ENCODE measurements at regions not wholly inside any gene's neighbourhood (a gene's known extent, or its start where the extent isn't known, plus 50 kb on each side); places are given as distances from the start of the nearest gene placed in this dataset.

DNA sequence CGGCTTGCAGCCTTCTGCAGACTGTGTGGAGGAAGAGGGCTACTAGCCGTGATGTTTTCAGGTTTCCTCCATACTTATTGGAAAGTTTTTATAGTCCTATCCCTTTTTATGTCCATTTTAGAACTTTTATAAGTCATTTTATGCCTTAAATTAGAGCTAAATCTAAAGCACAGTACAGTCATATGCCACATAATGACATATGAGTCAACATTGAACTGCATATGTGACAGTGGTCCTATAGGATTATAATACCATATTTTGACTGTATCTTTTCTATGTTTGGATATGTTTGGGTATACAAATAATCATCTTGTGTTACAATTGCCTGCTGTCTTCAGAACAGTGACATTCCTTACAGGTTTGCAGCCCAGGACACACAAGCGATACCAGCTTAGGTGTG is 200.2 kb downstream of the SPRY1 start (continued):
- TF ChIP-seq, protein P1, sequence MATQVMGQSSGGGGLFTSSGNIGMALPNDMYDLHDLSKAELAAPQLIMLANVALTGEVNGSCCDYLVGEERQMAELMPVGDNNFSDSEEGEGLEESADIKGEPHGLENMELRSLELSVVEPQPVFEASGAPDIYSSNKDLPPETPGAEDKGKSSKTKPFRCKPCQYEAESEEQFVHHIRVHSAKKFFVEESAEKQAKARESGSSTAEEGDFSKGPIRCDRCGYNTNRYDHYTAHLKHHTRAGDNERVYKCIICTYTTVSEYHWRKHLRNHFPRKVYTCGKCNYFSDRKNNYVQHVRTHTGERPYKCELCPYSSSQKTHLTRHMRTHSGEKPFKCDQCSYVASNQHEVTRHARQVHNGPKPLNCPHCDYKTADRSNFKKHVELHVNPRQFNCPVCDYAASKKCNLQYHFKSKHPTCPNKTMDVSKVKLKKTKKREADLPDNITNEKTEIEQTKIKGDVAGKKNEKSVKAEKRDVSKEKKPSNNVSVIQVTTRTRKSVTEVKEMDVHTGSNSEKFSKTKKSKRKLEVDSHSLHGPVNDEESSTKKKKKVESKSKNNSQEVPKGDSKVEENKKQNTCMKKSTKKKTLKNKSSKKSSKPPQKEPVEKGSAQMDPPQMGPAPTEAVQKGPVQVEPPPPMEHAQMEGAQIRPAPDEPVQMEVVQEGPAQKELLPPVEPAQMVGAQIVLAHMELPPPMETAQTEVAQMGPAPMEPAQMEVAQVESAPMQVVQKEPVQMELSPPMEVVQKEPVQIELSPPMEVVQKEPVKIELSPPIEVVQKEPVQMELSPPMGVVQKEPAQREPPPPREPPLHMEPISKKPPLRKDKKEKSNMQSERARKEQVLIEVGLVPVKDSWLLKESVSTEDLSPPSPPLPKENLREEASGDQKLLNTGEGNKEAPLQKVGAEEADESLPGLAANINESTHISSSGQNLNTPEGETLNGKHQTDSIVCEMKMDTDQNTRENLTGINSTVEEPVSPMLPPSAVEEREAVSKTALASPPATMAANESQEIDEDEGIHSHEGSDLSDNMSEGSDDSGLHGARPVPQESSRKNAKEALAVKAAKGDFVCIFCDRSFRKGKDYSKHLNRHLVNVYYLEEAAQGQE (IDR thresholded peaks at IDR 0.05; ENCODE audit: low read depth, low read length): no peak
- no peak for TF ChIP-seq RFX5 (IDR thresholded peaks at IDR 0.05; ENCODE audit: low read length)

DNA sequence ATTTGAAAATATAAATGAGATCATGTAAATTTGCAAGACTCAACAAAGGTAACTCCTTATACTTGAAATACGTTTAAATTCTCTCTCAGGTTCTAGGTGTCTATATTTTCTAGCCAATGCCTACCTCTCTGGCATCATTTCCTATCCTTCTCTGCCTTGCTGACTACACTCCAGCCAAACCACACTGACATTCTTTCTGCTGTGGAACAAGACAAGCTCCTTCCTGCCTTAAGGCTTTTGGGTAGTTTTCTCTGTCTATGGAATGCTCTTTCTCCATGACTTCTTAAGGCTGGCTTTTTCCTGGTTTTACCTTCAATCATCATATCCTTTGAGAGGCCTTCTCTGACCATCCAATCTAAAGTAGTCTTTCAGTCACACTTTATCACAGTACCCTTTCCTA is 201.0 kb downstream of the SPRY1 start:
- no peak overlapping the region for H3K4me3 ChIP-seq (ENCODE audit: low read depth in 2 of 2, low read length in 1 of 2)
- H3K9me3 ChIP-seq: no peaks in the 10 kb centered on the region
- 41% methylated on average over 1 of the region's 1 CpG for WGBS (ENCODE audit: low lambda C conversion rate)
- peaks cover 6 to 10% of the 10 kb centered on the region in 2 experiments; a peak in 3 of 4 replicates for H3K4me1 ChIP-seq (ENCODE audit: control insufficient read depth in 1 of 2, insufficient read depth in 2 of 2, low read depth in 1 of 2, low read length in 1 of 2)
- H4K20me1 ChIP-seq (ENCODE audit: insufficient read depth): no peaks in the 10 kb centered on the region
- H3K79me2 ChIP-seq (ENCODE audit: insufficient read depth): no peaks in the 10 kb centered on the region
- TF ChIP-seq RCOR1 (IDR thresholded peaks at IDR 0.05; ENCODE audit: low read length) (no peak), GABPA (IDR thresholded peaks at IDR 0.05; ENCODE audit: low read depth) (no peak), TAF1 (IDR thresholded peaks at IDR 0.05; ENCODE audit: borderline replicate concordance, low read depth, low read length) (no peak), MXI1 (IDR thresholded peaks at IDR 0.05; ENCODE audit: low read depth, low read length) (no peak), JUND (IDR thresholded peaks at IDR 0.05) (no peak)
- TF ChIP-seq, protein P2, sequence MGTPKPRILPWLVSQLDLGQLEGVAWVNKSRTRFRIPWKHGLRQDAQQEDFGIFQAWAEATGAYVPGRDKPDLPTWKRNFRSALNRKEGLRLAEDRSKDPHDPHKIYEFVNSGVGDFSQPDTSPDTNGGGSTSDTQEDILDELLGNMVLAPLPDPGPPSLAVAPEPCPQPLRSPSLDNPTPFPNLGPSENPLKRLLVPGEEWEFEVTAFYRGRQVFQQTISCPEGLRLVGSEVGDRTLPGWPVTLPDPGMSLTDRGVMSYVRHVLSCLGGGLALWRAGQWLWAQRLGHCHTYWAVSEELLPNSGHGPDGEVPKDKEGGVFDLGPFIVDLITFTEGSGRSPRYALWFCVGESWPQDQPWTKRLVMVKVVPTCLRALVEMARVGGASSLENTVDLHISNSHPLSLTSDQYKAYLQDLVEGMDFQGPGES (IDR thresholded peaks at IDR 0.05; ENCODE audit: low read depth, low read length): no peak
- TF ChIP-seq, protein P3, sequence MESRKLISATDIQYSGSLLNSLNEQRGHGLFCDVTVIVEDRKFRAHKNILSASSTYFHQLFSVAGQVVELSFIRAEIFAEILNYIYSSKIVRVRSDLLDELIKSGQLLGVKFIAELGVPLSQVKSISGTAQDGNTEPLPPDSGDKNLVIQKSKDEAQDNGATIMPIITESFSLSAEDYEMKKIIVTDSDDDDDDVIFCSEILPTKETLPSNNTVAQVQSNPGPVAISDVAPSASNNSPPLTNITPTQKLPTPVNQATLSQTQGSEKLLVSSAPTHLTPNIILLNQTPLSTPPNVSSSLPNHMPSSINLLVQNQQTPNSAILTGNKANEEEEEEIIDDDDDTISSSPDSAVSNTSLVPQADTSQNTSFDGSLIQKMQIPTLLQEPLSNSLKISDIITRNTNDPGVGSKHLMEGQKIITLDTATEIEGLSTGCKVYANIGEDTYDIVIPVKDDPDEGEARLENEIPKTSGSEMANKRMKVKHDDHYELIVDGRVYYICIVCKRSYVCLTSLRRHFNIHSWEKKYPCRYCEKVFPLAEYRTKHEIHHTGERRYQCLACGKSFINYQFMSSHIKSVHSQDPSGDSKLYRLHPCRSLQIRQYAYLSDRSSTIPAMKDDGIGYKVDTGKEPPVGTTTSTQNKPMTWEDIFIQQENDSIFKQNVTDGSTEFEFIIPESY (IDR thresholded peaks at IDR 0.05; ENCODE audit: borderline replicate concordance, low read depth): no peak
- TF ChIP-seq, protein P4, sequence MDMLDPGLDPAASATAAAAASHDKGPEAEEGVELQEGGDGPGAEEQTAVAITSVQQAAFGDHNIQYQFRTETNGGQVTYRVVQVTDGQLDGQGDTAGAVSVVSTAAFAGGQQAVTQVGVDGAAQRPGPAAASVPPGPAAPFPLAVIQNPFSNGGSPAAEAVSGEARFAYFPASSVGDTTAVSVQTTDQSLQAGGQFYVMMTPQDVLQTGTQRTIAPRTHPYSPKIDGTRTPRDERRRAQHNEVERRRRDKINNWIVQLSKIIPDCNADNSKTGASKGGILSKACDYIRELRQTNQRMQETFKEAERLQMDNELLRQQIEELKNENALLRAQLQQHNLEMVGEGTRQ (IDR thresholded peaks at IDR 0.05; ENCODE audit: borderline replicate concordance, low read depth, low read length): no peak
- POLR2A ChIA-PET: no interaction called here
- H3K27me3 ChIP-seq (ENCODE audit: insufficient read depth): no peaks in the 10 kb centered on the region
- no peak overlapping the region for H2AFZ ChIP-seq (ENCODE audit: low read depth)
- DNase-seq: no peak
- CTCF ChIA-PET: no interaction called here
- no peaks in the 10 kb centered on the region for H3K36me3 ChIP-seq (replicated peaks in 1 of 2; ENCODE audit: control insufficient read depth in 1 of 2, insufficient read depth in 2 of 2, low read length in 1 of 2)
- H3K9me2 ChIP-seq: no peaks in the 10 kb centered on the region
- H3K27ac ChIP-seq (ENCODE audit: low read depth in 2 of 2, low read length in 1 of 2): no peak overlapping the region
- H3K4me2 ChIP-seq: no peak overlapping the region
- H3F3A ChIP-seq (replicated peaks; ENCODE audit: insufficient read depth): no peaks in the 10 kb centered on the region
- H3K9ac ChIP-seq: no peak overlapping the region

All from SK-N-SH (cell line).